Stimulated activated CD4-positive, alpha-beta T cell treated with anti-CD3 and anti-CD28 coated beads, Interleukin-15, amount 100 ng/mL, for 24 hours (primary cell): ENCODE measurements at regions not wholly inside any gene's neighbourhood (a gene's known extent, or its start where the extent isn't known, plus 50 kb on each side); places are given as distances from the start of the nearest gene placed in this dataset.

ENCODE experiments used
- DNase-seq: peaks from one replicate; pipeline ENCODE4 v3.0.0-alpha.2; 2020

DNA sequence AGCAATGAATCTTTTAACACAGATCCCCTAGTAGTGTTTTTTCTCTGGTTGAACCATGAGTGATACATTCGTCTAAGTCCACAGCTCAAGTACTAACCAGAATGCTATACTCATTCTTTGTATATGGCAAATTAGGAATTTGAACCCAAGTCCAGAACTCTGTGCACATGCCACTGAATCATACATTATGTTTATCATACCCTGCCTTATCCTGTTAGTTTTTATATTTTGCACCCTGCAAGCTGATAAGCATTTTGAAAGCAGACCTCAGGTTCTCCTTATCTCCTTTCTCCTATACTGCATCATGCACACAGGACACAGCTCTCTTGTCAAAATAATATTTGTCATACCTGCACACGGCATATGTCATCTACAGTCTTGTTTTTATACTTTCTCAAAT lies 54.6 kb upstream of the ELL2 start:
- no peak for DNase-seq

DNA sequence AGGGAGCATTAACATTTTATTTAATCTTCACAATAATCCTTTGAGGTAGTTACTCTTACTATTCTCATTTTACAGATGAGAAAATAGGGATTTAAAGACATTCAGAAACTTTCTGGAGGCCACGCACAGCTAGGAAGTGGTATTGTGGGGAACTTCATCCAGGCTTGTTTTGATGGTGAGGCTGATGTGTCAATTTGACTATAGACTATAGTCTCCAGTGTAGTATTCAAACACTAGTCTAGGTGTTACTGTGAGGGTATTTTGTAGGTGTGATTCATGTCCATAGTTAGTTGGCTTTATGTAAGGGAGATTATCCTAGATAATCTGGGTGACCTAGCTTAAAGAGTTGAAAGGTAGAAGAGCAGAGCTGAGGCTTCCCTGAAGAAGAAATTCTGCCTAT lies 54.1 kb upstream of the ELL2 start:
- DNase-seq, result no peak

DNA sequence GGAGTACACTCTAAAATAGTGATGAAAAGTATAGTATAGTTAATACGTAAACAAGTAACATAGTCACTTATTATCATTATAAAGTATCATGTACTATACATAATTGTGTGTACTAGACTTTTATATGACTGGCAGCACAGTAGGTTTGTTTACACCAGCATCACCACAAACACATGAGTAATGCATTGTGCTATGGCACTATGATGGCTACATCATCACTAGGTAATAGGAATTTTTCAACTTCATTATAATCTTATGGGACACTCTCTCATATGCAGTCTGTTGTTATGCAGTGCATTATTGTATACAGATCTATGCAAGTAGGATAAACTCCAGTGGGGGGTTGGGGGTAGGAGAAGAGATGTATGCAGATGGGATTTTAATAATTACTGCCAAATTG lies 52.7 kb upstream of the ELL2 start:
- no peak for DNase-seq

DNA sequence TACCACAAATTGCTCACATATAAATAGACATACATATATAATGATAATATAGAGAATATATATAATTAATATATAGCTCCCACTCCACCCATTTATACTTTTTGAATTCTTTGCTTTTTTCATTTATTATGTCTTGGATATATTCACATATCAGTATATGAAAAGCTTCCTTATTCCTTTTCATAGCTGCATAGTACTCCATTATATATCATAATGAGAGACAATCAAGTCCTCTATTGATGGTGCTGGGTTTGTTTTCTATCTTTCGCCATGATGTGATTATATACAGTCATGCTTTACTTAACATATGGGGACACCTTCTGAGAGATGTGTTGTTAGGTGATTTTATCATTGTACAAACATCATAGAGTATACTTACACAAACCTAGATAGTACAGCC lies 51.6 kb upstream of the ELL2 start:
- DNase-seq, result no peak

DNA sequence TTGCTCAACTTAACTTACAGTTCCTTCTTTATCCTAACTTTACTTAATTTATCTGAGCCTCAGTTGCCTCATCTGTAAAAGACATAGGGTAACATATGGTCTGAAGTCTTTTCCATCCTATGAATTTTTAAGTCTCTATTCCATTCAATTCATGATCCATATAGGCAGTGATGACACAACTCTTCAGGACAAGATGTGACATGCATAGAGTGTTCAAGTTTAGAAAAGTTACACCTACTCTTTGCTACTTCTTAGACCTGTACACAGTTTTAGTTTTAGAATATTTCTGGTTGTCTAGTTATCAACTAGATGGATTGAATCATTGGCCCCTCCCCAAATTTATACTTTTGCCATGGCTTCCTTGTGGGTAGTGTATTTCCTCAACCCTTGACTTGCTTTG lies 50.7 kb upstream of the ELL2 start:
- DNase-seq, result no peak
